SK-N-SH (cell line): ENCODE measurements at regions not wholly inside any gene's neighbourhood (a gene's known extent, or its start where the extent isn't known, plus 50 kb on each side); places are given as distances from the start of the nearest gene placed in this dataset.

Experiments used
- CTCF ChIA-PET: fragments of 300-600, 350-600 bp; formaldehyde crosslinking; extraction: SDS; loops from one replicate; lab custom pipeline; 2021; lab: Yijun Ruan, JAX
- POLR2A ChIA-PET: fragments of 350-600 bp; sonication (Branson Sonifier 250); formaldehyde crosslinking; extraction: SDS; loops from one replicate; lab custom pipeline; 2020; ENCODE audit warnings: antibody characterized with exemption, inconsistent platforms; lab: Yijun Ruan, JAX
- DNase-seq: peaks from one replicate; pipeline ENCODE4 v3.0.0; 2012
- H2AFZ ChIP-seq: fragments of 200-600 bp; sonication (generic); 2 replicates; pipeline ENCODE4 v1.8.1; 2016; ENCODE audit warnings: antibody characterized with exemption, mild to moderate bottlenecking, low read depth
- H3F3A ChIP-seq: fragments of 200-600 bp; sonication (generic); replicated peaks from 2 replicates; pipeline ENCODE3; 2016; ENCODE audit warnings: antibody characterized with exemption, mild to moderate bottlenecking; ENCODE audit not compliant: insufficient read depth
- H3K27ac ChIP-seq, 2 experiments: fragments of 200-500 bp in 1 of 2; fragments of 200-600 bp in 1 of 2; sonication (Bioruptor generic) in 1 of 2; sonication (generic), shearing (Covaris generic) in 1 of 2; 2 replicates each; pipeline versions ENCODE4 v1.5.1 to v1.6.1; 2014 to 2016; ENCODE audit warnings: low read depth in 2 of 2, inconsistent platforms in 1 of 2, low read length in 1 of 2, mild to moderate bottlenecking in 1 of 2, mixed read lengths in 1 of 2
- H3K27me3 ChIP-seq: fragments of 200-600 bp; sonication (generic), shearing (Covaris generic); 2 replicates; pipeline ENCODE4 v1.6.1; 2016; ENCODE audit warnings: mixed run types; ENCODE audit not compliant: insufficient read depth
- H3K36me3 ChIP-seq, 2 experiments: fragments of 200-500 bp in 1 of 2; fragments of 200-600 bp in 1 of 2; sonication (Bioruptor generic) in 1 of 2; sonication (generic) in 1 of 2; replicated peaks in 1 of 2; 2 replicates each; pipeline versions ENCODE3 to v1.5.1; 2014 to 2016; ENCODE audit warnings: low read length in 1 of 2, mild to moderate bottlenecking in 1 of 2; ENCODE audit not compliant: insufficient read depth in 2 of 2, control insufficient read depth in 1 of 2
- H3K4me1 ChIP-seq, 2 experiments: fragments of 200-500 bp in 1 of 2; fragments of 200-600 bp in 1 of 2; sonication (Bioruptor generic) in 1 of 2; sonication (generic), shearing (Covaris generic) in 1 of 2; 2 replicates each; pipeline versions ENCODE4 v1.5.1 to v1.6.1; 2014 to 2016; ENCODE audit warnings: low read depth in 1 of 2, low read length in 1 of 2, mixed run types in 1 of 2; ENCODE audit not compliant: insufficient read depth in 2 of 2, control insufficient read depth in 1 of 2
- H3K4me2 ChIP-seq: fragments of 200-600 bp; sonication (generic), shearing (Covaris generic); 2 replicates; pipeline ENCODE4 v1.6.1; 2017; ENCODE audit warnings: mixed run types
- H3K4me3 ChIP-seq, 2 experiments: fragments of 200-500 bp in 1 of 2; fragments of 200-600 bp in 1 of 2; sonication (Bioruptor generic) in 1 of 2; sonication (generic), shearing (Covaris generic) in 1 of 2; 2 replicates each; pipeline versions ENCODE4 v1.5.1 to v1.8.1; 2014 to 2016; ENCODE audit warnings: low read depth in 2 of 2, inconsistent platforms in 1 of 2, low read length in 1 of 2, mild to moderate bottlenecking in 1 of 2, mixed read lengths in 1 of 2, moderate library complexity in 1 of 2
- H3K79me2 ChIP-seq: fragments of 200-600 bp; sonication (generic); 2 replicates; pipeline ENCODE4 v1.8.1; 2017; ENCODE audit warnings: mild to moderate bottlenecking; ENCODE audit not compliant: insufficient read depth
- H3K9ac ChIP-seq: fragments of 200-600 bp; sonication (generic); 2 replicates; pipeline ENCODE4 v1.6.1; 2017; ENCODE audit warnings: mixed run types
- H3K9me2 ChIP-seq: fragments of 200-600 bp; sonication (generic); 2 replicates; pipeline ENCODE4 v1.6.1; 2017; ENCODE audit warnings: mixed run types
- H3K9me3 ChIP-seq: fragments of 200-600 bp; sonication (generic); 2 replicates; pipeline ENCODE4 v1.6.1; 2017; ENCODE audit warnings: mixed run types, mild to moderate bottlenecking, moderate library complexity
- H4K20me1 ChIP-seq: fragments of 200-600 bp; sonication (generic); 2 replicates; pipeline ENCODE4 v1.6.1; 2017; ENCODE audit warnings: mild to moderate bottlenecking, mixed run types; ENCODE audit not compliant: insufficient read depth
- ELF1 ChIP-seq: IDR thresholded peaks from 2 replicates; pipeline ENCODE4 v1.4.0; 2012
- EP300 ChIP-seq, 2 experiments: IDR thresholded peaks; 2 replicates each; pipeline versions ENCODE4 v1.4.0 to v1.6.1; 2012; ENCODE audit warnings: borderline replicate concordance in 1 of 2, low read depth in 1 of 2, low read length in 1 of 2
- EZH2phosphoT487 ChIP-seq: fragments of 200-600 bp; sonication (generic); IDR thresholded peaks from 2 replicates; pipeline ENCODE4 v1.6.1; 2017; ENCODE audit warnings: low read depth, mixed run types, mild to moderate bottlenecking, antibody characterized with exemption, moderate library complexity, borderline replicate concordance
- FOXJ3 ChIP-seq: sonication (generic); formaldehyde crosslinking; IDR thresholded peaks from 2 replicates; pipeline ENCODE4 v1.5.1; 2020; ENCODE audit warnings: mild to moderate bottlenecking, missing genetic modification reagents
- FOXM1 ChIP-seq: IDR thresholded peaks from 2 replicates; pipeline ENCODE4 v1.4.0; 2012; ENCODE audit warnings: low read depth, mild to moderate bottlenecking
- GABPA ChIP-seq: IDR thresholded peaks from 2 replicates; pipeline ENCODE4 v1.4.0; 2012; ENCODE audit warnings: low read depth, mild to moderate bottlenecking
- GATA2 ChIP-seq: sonication (generic); formaldehyde crosslinking; IDR thresholded peaks from 2 replicates; pipeline ENCODE4 v1.5.0; 2020; ENCODE audit warnings: mild to moderate bottlenecking, missing genetic modification reagents
- IRF3 ChIP-seq: fragments of 150-350 bp; IDR thresholded peaks from 2 replicates; pipeline ENCODE4 v1.6.1; 2016; ENCODE audit warnings: mild to moderate bottlenecking, low read depth, low read length
- MAX ChIP-seq: IDR thresholded peaks from 2 replicates; pipeline ENCODE4 v1.4.0; 2012; ENCODE audit warnings: low read depth
- MXI1 ChIP-seq: IDR thresholded peaks from 2 replicates; pipeline ENCODE4 v1.6.1; 2012; ENCODE audit warnings: mild to moderate bottlenecking, low read depth, low read length, improper control_type of control experiment
- RCOR1 ChIP-seq: fragments of 150-350 bp; IDR thresholded peaks from 2 replicates; pipeline ENCODE4 v1.6.1; 2017; ENCODE audit warnings: antibody characterized with exemption, low read length
- RFX5 ChIP-seq: IDR thresholded peaks from 2 replicates; pipeline ENCODE4 v1.6.1; 2012; ENCODE audit warnings: mild to moderate bottlenecking, improper control_type of control experiment, low read length
- SMC3 ChIP-seq: IDR thresholded peaks from 2 replicates; pipeline ENCODE4 v1.6.1; 2012; ENCODE audit warnings: low read depth, low read length, improper control_type of control experiment
- TAF1 ChIP-seq: IDR thresholded peaks from 2 replicates; pipeline ENCODE4 v1.6.1; 2012; ENCODE audit warnings: low read depth, mild to moderate bottlenecking, low read length, moderate library complexity, borderline replicate concordance
- TCF12 ChIP-seq: IDR thresholded peaks from 2 replicates; pipeline ENCODE4 v1.4.0; 2012
- ZBTB33 ChIP-seq: IDR thresholded peaks from 2 replicates; pipeline ENCODE4 v1.4.0; 2012; ENCODE audit warnings: low read depth, borderline replicate concordance
- WGBS: methylation state at CpG from one replicate; pipeline ENCODE4 v1.1.6; 2017; ENCODE audit warnings: low lambda C conversion rate; 5-methylcytosine and 5-hydroxymethylcytosine counted together

DNA sequence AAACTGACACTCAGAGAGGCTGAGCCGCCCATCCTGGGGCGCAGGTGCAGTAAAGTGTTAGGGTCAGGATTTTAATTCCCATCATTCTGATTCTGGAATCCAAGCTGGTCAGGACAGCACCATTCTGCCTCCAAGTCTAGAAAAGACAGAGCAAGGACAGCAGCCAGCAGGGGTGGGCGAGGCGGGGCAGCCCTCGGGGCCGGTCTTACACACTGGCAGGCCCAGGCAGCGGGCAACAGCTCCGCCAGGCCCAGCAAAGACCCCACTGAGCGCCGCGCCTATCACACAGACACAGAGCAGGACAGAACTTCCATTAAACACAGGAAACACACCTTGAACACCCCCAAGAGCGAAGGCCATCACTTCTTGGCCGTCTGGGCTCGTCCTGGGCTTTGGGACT, 66.5 kb upstream of the RXRA start:
- TF ChIP-seq ZBTB33 (no peak), RCOR1 (no peak), GATA2 (CRISPR knock-in tag) (no peak), MXI1 (no peak), FOXJ3 (CRISPR knock-in tag) (no peak), IRF3 (no peak), ELF1 (no peak), EZH2phosphoT487 (no peak), GABPA (no peak), SMC3 (no peak), MAX (no peak), EP300 (IDR thresholded peaks at IDR 0.05; ENCODE audit: borderline replicate concordance in 1 of 2, low read depth in 1 of 2, low read length in 1 of 2) (no peak)
- POLR2A ChIA-PET, result no interaction called here
- no peak overlapping the region for H3K9ac ChIP-seq
- H3K27me3 ChIP-seq, result no peaks in the 10 kb centered on the region; the same call in 1 of the 2 replicates
- DNase-seq, result no peak
- CTCF ChIA-PET, result no interaction called here
- H3K36me3 ChIP-seq, result no peaks in the 10 kb centered on the region
- no peak overlapping the region for H2AFZ ChIP-seq
- H4K20me1 ChIP-seq, result no peaks in the 10 kb centered on the region
- H3K27ac ChIP-seq, result no peak overlapping the region
- 71% methylated on average over 12 of the region's 14 CpGs for WGBS
- H3K9me2 ChIP-seq, result no peaks in the 10 kb centered on the region
- H3K4me1 ChIP-seq, result peaks cover 0 to 3% of the 10 kb centered on the region in 2 experiments; a peak in 1 of 4 replicates
- H3K79me2 ChIP-seq, result no peaks in the 10 kb centered on the region
- H3F3A ChIP-seq, result no peaks in the 10 kb centered on the region
- H3K4me2 ChIP-seq, result no peak overlapping the region
- no peak overlapping the region for H3K4me3 ChIP-seq
- H3K9me3 ChIP-seq, result no peaks in the 10 kb centered on the region

GRCh38 chr9:134260801-134261200, 65.5 kb upstream of the RXRA start:
- peaks cover 6% of the 10 kb centered on the region for H3K27me3 ChIP-seq
- ChIA-PET CTCF (interaction anchor here (1.1 kb wide), 1 partner anchor 182 kb away, joined by 4 read pairs; no protein-coding TSS in a partner anchor), POLR2A (interaction anchor here (1.2 kb wide), 1 partner anchor 107 kb away, joined by 3 read pairs; no protein-coding TSS in a partner anchor)
- H3K27ac ChIP-seq, result no peak overlapping the region
- no peak for DNase-seq
- H3K9me2 ChIP-seq, result no peaks in the 10 kb centered on the region
- no peak overlapping the region for H2AFZ ChIP-seq
- peaks cover 0 to 3% of the 10 kb centered on the region in 2 experiments; a peak in 1 of 4 replicates for H3K4me1 ChIP-seq
- H4K20me1 ChIP-seq, result no peaks in the 10 kb centered on the region
- no peaks in the 10 kb centered on the region for H3K79me2 ChIP-seq
- WGBS, result 75% methylated on average over 7 of the region's 18 CpGs
- no peak overlapping the region for H3K4me3 ChIP-seq
- no peaks in the 10 kb centered on the region for H3K36me3 ChIP-seq
- no peaks in the 10 kb centered on the region for H3K9me3 ChIP-seq
- no peaks in the 10 kb centered on the region for H3F3A ChIP-seq
- no peak overlapping the region for H3K9ac ChIP-seq
- no peak overlapping the region for H3K4me2 ChIP-seq
- TF ChIP-seq SMC3 (no peak), EP300 (IDR thresholded peaks at IDR 0.05; ENCODE audit: borderline replicate concordance in 1 of 2, low read depth in 1 of 2, low read length in 1 of 2) (no peak), MAX (no peak), TCF12 (no peak), TAF1 (no peak), RCOR1 (no peak), EZH2phosphoT487 (no peak), ZBTB33 (no peak), RFX5 (no peak), MXI1 (no peak), FOXM1 (no peak)
